Esophagus squamous epithelium (tissue), 4 donors: ENCODE measurements at regions not wholly inside any gene's neighbourhood (a gene's known extent, or its start where the extent isn't known, plus 50 kb on each side); places are given as distances from the start of the nearest gene placed in this dataset.

Source experiments
- POLR2A ChIP-seq, 4 donors: fragments of 450-650 bp; IDR thresholded peaks; one replicate each; pipeline ENCODE4 v1.6.1; 2017; ENCODE audit warnings: antibody characterized with exemption in 4 of 4, mild to moderate bottlenecking in 4 of 4, moderate library complexity in 3 of 4
- TF ChIP-seq, protein P1 (sequence below), 6 experiments: fragments of 450-650 bp in 4 of 6; fragments of 200-600 bp in 2 of 6; sonication (generic) in 2 of 6; IDR thresholded peaks; one replicate each; pipeline ENCODE4 v1.5.1; 2016 to 2019; ENCODE audit warnings: antibody characterized with exemption in 6 of 6, mild to moderate bottlenecking in 4 of 6, moderate library complexity in 4 of 6

DNA sequence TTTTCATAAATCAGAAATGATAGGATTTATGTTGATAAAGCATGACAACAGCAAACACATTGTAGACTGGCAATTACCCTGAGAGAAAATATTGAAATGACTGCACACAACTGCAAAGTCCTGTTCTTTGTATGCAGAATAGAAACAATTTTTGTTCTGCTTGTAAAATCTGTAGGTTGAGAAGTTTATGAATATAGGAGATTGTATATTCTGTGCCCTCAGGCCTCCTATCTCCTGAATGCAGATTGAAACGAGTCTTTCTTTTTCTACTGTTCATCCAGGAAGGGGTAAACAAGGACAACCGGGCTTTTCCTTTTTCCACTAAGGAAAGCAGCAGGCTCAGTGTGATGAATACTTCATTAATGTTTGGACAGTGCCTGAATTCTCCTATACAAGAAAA, 95.0 kb upstream of the HAPLN1 start:
- no peak for TF ChIP-seq POLR2A (IDR thresholded peaks at IDR 0.05)
- TF ChIP-seq, protein P1, sequence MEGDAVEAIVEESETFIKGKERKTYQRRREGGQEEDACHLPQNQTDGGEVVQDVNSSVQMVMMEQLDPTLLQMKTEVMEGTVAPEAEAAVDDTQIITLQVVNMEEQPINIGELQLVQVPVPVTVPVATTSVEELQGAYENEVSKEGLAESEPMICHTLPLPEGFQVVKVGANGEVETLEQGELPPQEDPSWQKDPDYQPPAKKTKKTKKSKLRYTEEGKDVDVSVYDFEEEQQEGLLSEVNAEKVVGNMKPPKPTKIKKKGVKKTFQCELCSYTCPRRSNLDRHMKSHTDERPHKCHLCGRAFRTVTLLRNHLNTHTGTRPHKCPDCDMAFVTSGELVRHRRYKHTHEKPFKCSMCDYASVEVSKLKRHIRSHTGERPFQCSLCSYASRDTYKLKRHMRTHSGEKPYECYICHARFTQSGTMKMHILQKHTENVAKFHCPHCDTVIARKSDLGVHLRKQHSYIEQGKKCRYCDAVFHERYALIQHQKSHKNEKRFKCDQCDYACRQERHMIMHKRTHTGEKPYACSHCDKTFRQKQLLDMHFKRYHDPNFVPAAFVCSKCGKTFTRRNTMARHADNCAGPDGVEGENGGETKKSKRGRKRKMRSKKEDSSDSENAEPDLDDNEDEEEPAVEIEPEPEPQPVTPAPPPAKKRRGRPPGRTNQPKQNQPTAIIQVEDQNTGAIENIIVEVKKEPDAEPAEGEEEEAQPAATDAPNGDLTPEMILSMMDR (IDR thresholded peaks at IDR 0.05): no peak
